ENCODE measurements at regions not wholly inside any gene's neighbourhood (a gene's known extent, or its start where the extent isn't known, plus 50 kb on each side); places are given as distances from the start of the nearest gene placed in this dataset.
"Not testable (repeated sequence)": the region's sequence is repeated elsewhere in the genome, so short reads cannot be mapped to it uniquely, and the experiment has no call there.

GRCh38 chr13:105671131-105671530, 864.3 kb downstream of the EFNB2 start:
- H2AFZ ChIP-seq (ENCODE audit: low read length); DNase-seq (ENCODE audit: low read depth in 1 of 2, low spot score in 2 of 2); H2AK5ac ChIP-seq (ENCODE audit: low read depth, low read length); H2BK5ac ChIP-seq (ENCODE audit: low read depth, low read length); H4K8ac ChIP-seq (ENCODE audit: extremely low read depth, insufficient read depth, low read length); H4K5ac ChIP-seq (ENCODE audit: insufficient read length, low read depth, low read length); H3K18ac ChIP-seq (ENCODE audit: extremely low read depth, low read length); H3K23ac ChIP-seq (ENCODE audit: insufficient read length); H2BK20ac ChIP-seq (ENCODE audit: low read length); H3K27ac ChIP-seq (ENCODE audit: low read depth, low read length); H4K20me1 ChIP-seq (replicated peaks in 1 of 2; ENCODE audit: control insufficient read depth in 1 of 2, insufficient read depth in 2 of 2, low read length in 2 of 2); H3K9me3 ChIP-seq (ENCODE audit: insufficient read depth in 2 of 2, low read depth in 1 of 2, low read length in 1 of 2); H3K36me3 ChIP-seq (ENCODE audit: control insufficient read depth in 2 of 4, insufficient read depth in 4 of 4, low read length in 3 of 4); H3K4ac ChIP-seq (replicated peaks; ENCODE audit: insufficient read length, low read depth, low read length); H2BK15ac ChIP-seq (ENCODE audit: low read length); H3K14ac ChIP-seq (ENCODE audit: insufficient read length); H3K4me1 ChIP-seq (replicated peaks in 1 of 4; ENCODE audit: control insufficient read depth in 3 of 4, insufficient read depth in 4 of 4, low read length in 3 of 4); POLR2A ChIA-PET (ENCODE audit: partially characterized antibody); FAIRE-seq; H3K56ac ChIP-seq (replicated peaks; ENCODE audit: insufficient read length, low read depth, low read length); H3K79me2 ChIP-seq (ENCODE audit: control insufficient read depth in 1 of 2, insufficient read depth in 2 of 2, low read length in 2 of 2); CTCF ChIA-PET (ENCODE audit: partially characterized antibody); H4K91ac ChIP-seq (replicated peaks; ENCODE audit: insufficient read length, low read length); H3K27me3 ChIP-seq (replicated peaks in 1 of 4; ENCODE audit: control insufficient read depth in 3 of 4, extremely low read depth in 1 of 4, insufficient read depth in 3 of 4, low read length in 3 of 4); H3K4me3 ChIP-seq (ENCODE audit: extremely low read depth in 1 of 4, insufficient read depth in 2 of 4, low read depth in 3 of 4, low read length in 4 of 4); H2BK12ac ChIP-seq (ENCODE audit: low read depth, low read length); H3K4me2 ChIP-seq (ENCODE audit: insufficient read depth in 1 of 2, low read depth in 2 of 2, low read length in 2 of 2); H3K9ac ChIP-seq (replicated peaks in 1 of 4; ENCODE audit: extremely low read depth in 1 of 4, low read depth in 3 of 4, low read length in 3 of 4); H3K23me2 ChIP-seq (ENCODE audit: low read depth, low read length); H3K79me1 ChIP-seq (ENCODE audit: low read depth, low read length); H2BK120ac ChIP-seq (replicated peaks; ENCODE audit: low read depth, low read length): not testable (repeated sequence)
- 93% methylated on average over 9 of the region's 9 CpGs; no CpG with 5 or more reads in 1 of the 2 experiments for WGBS, 2 experiments (ENCODE audit: extremely low coverage in 1 of 2, insufficient coverage in 1 of 2, insufficient read length in 1 of 2, insufficient replicate concordance in 2 of 2, low coverage in 1 of 2, low lambda C conversion rate in 2 of 2, missing lambda C conversion rate in 1 of 2)
